MCF 10A (cell line): ENCODE measurements at regions not wholly inside any gene's neighbourhood (a gene's known extent, or its start where the extent isn't known, plus 50 kb on each side); places are given as distances from the start of the nearest gene placed in this dataset.

ENCODE experiments used
- BruUV-seq: library from RNA; stranded (reverse); fragments of 400-500 nt; replicated peaks from 2 replicates; lab custom pipeline; 2021; lab: Mats Ljungman, UMichigan
- CTCF ChIA-PET: fragments of 300-600 bp; sonication (Branson Sonifier 250); formaldehyde crosslinking; extraction: SDS; loops from one replicate; lab custom pipeline; 2021; ENCODE audit warnings: antibody characterized with exemption, inconsistent platforms; lab: Yijun Ruan, JAX
- POLR2A ChIA-PET: fragments of 300-600, 350-650 bp; sonication (Branson Sonifier 250); formaldehyde crosslinking; extraction: SDS; loops from one replicate; lab custom pipeline; 2020; ENCODE audit warnings: antibody characterized with exemption, inconsistent platforms; lab: Yijun Ruan, JAX
- DNase-seq: peaks from one replicate; pipeline ENCODE4 v3.0.0-alpha.2; 2018; ENCODE audit not compliant: unreplicated experiment
- H3K27ac Mint-ChIP-seq: one replicate; pipeline ENCODE4 v1.8.0; 2022; ENCODE audit warnings: mild to moderate bottlenecking, low read depth, mixed read lengths; ENCODE audit not compliant: unreplicated experiment
- H3K27me3 Mint-ChIP-seq: one replicate; pipeline ENCODE4 v1.8.0; 2022; ENCODE audit warnings: mixed read lengths; ENCODE audit not compliant: insufficient read depth, unreplicated experiment
- H3K36me3 Mint-ChIP-seq: one replicate; pipeline ENCODE4 v1.8.0; 2022; ENCODE audit warnings: mild to moderate bottlenecking, moderate library complexity, mixed read lengths; ENCODE audit not compliant: insufficient read depth, unreplicated experiment
- H3K4me1 Mint-ChIP-seq: one replicate; pipeline ENCODE4 v1.8.0; 2022; ENCODE audit warnings: mixed read lengths; ENCODE audit not compliant: insufficient read depth, unreplicated experiment
- H3K4me3 Mint-ChIP-seq: one replicate; pipeline ENCODE4 v1.8.0; 2022; ENCODE audit warnings: mild to moderate bottlenecking, moderate library complexity, mixed read lengths; ENCODE audit not compliant: unreplicated experiment
- H3K9me3 Mint-ChIP-seq: one replicate; pipeline ENCODE4 v1.8.0; 2022; ENCODE audit warnings: mixed read lengths; ENCODE audit not compliant: unreplicated experiment
- intact Hi-C: fragments of 100-400 bp; cut with micrococcal nuclease; formaldehyde crosslinking; loops from 2 replicates; pipeline ENCODE4 v1.14.1; 2022
- TF ChIP-seq, protein P1 (sequence below): fragments of 200-600 bp; IDR thresholded peaks from one replicate; pipeline ENCODE4 v1.8.0; 2022; ENCODE audit warnings: antibody characterized with exemption, mild to moderate bottlenecking; ENCODE audit not compliant: unreplicated experiment

DNA sequence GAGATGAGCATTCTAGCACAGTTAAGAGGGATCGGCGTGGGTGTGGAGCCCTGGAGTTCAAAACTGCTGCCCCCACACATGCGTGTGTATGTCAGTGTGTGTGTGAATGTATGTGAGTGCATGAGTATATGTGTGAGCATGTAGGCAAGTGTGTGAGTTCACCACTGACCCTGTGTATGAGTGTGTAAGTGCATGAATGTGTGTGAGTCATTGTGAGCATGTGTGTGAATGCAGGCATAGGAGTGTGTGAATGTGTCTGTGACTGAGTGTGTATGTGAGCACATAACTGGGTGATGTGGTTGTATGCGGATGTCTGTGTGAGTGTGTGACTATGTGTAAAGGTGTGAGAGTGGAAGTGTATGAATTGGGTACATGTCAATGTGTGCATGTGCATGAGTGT lies 69.6 kb upstream of the CCDC167 start:
- no TSS peak for BruUV-seq
- DNase-seq = no peak
- H3K27me3 Mint-ChIP-seq = peaks cover 12% of the 10 kb centered on the region
- no peak overlapping the region for H3K27ac Mint-ChIP-seq
- no peak overlapping the region for H3K4me3 Mint-ChIP-seq
- ChIA-PET CTCF (no interaction called here), POLR2A (no interaction called here)
- H3K9me3 Mint-ChIP-seq = no peaks in the 10 kb centered on the region
- intact Hi-C loops = no loop called here
- TF ChIP-seq, protein P1, sequence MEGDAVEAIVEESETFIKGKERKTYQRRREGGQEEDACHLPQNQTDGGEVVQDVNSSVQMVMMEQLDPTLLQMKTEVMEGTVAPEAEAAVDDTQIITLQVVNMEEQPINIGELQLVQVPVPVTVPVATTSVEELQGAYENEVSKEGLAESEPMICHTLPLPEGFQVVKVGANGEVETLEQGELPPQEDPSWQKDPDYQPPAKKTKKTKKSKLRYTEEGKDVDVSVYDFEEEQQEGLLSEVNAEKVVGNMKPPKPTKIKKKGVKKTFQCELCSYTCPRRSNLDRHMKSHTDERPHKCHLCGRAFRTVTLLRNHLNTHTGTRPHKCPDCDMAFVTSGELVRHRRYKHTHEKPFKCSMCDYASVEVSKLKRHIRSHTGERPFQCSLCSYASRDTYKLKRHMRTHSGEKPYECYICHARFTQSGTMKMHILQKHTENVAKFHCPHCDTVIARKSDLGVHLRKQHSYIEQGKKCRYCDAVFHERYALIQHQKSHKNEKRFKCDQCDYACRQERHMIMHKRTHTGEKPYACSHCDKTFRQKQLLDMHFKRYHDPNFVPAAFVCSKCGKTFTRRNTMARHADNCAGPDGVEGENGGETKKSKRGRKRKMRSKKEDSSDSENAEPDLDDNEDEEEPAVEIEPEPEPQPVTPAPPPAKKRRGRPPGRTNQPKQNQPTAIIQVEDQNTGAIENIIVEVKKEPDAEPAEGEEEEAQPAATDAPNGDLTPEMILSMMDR = no peak
- H3K4me1 Mint-ChIP-seq = no peaks in the 10 kb centered on the region
- no peaks in the 10 kb centered on the region for H3K36me3 Mint-ChIP-seq

DNA sequence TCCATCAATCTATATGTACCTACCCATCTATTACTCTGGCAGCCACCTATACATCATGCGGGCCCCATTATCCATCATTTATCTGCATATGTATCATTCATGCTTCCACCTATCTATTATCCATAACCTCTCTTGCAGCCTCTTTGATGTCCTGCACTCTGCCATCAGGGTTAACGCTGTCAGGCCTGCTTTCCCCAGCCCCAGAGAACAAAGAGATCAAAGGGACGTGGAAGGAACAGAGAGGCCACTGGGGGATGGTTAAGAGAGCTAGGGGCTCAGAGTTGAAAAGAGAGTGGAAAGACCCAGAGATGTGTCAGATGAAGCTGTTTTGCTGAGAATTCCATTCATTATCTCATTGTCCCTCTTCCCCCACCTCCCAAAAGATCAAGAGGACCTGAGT lies 67.3 kb upstream of the CCDC167 start:
- no peaks in the 10 kb centered on the region for H3K36me3 Mint-ChIP-seq
- peaks cover 18% of the 10 kb centered on the region for H3K27me3 Mint-ChIP-seq
- DNase-seq = no peak
- H3K4me1 Mint-ChIP-seq = no peaks in the 10 kb centered on the region
- ChIA-PET CTCF (interaction anchor here (0.6 to 2.0 kb wide), 6 partner anchors 9 to 492 kb away, joined by 3 to 9 read pairs (median 3); no protein-coding TSS in a partner anchor), POLR2A (no interaction called here)
- TF ChIP-seq, protein P1 = no peak
- H3K4me3 Mint-ChIP-seq = no peak overlapping the region
- intact Hi-C loops = loop anchor here (1.0 kb wide), 2 partner anchors 29 to 83 kb away; no protein-coding TSS in a partner anchor
- no peaks in the 10 kb centered on the region for H3K9me3 Mint-ChIP-seq
- H3K27ac Mint-ChIP-seq = no peak overlapping the region
- BruUV-seq = no TSS peak

DNA sequence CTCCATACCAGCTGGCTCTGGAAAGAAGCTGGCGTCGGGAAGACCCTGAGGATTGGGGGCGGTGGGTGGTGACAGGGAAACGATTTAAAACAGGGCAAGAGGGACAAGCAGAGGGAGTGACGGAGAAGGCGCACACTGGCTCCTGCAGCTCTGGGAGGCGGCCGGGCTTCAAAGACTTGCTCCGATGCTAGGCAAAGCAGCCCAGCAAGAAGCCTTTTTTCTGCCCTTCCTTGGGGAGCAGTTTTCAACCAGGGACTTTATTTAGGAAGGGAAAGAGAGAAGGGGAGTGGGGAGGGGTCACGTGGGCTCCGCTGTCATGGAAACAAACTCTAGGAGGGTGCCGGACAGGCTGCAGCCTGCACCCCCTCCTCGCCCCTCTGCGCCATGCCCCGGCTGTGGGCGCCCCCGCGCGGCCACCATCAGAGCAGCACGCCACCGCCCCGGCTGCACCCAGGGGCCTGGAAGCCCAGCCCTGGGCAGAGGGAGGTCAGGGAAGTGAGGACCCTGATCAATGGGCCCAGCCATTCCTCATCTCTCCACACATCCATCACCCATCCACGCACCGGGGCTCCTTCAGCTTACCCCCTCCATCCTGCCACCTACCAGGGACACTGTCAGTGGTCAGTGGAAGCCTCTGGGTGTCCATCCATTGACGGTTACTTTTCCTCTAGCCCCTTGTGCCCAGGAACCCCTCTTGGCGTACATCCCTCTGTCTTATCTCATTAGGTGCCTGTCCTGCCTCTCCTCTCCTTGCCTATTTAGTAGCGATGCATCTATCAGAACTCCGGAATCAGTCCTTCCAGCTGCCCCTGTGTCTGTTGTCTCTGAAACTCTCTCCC lies 66.6 kb upstream of the CCDC167 start:
- POLR2A ChIA-PET = no interaction called here
- no peak overlapping the region for H3K4me3 Mint-ChIP-seq
- intact Hi-C loops = loop anchor here (1.0 kb wide), 2 partner anchors 28 to 82 kb away; no protein-coding TSS in a partner anchor
- no TSS peak for BruUV-seq
- no peaks in the 10 kb centered on the region for H3K36me3 Mint-ChIP-seq
- TF ChIP-seq, protein P1 = peak; percentile 93
- no peaks in the 10 kb centered on the region for H3K4me1 Mint-ChIP-seq
- H3K27ac Mint-ChIP-seq = no peak overlapping the region
- H3K9me3 Mint-ChIP-seq = no peaks in the 10 kb centered on the region
- CTCF ChIA-PET = interaction anchor here (0.6 to 2.0 kb wide), 16 partner anchors 9 to 493 kb away, joined by 3 to 9 read pairs (median 3); no protein-coding TSS in a partner anchor
- peak; percentile 34 for DNase-seq
- H3K27me3 Mint-ChIP-seq = peaks cover 18% of the 10 kb centered on the region
